GM19467 (cell line): ENCODE measurements at regions not wholly inside any gene's neighbourhood (a gene's known extent, or its start where the extent isn't known, plus 50 kb on each side); places are given as distances from the start of the nearest gene placed in this dataset.

Experiments used
- ATAC-seq: cut with Tn5 transposase; IDR thresholded peaks from one replicate; pipeline ENCODE4 v1.9.1; 2021; ENCODE audit warnings: mild to moderate bottlenecking, moderate library complexity; ENCODE audit not compliant: unreplicated experiment

DNA sequence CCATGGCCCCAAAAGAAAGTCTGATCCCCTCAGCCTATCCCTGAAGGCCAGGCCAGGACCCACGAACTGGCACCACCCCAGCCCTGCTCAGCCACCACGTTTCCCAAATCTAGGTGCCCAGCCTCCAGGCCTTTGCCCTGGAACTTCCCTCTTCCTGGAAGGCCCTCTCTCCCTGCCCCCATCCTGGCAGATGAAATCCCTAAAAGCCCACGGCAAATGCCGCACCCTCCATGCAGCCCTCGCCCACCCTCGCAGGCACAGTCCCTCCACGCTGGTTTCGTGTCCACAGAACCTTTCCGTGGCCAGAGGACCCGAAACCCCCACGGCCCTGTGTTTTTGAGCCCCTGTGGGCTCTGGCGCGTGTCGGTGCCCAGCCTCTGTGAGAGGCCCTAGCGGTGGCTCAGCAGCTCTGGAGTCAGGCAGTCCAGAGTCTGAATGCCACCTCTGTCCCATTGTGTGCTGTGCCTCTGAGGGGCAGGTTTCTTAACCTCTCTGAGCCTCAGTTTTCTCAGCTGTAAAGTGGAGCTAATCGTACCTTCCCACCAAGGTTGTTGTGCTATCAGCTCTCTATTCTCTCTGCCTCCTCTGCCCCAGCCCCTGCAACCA is 138.5 kb upstream of the IQSEC1 start:
- no peak for ATAC-seq

DNA sequence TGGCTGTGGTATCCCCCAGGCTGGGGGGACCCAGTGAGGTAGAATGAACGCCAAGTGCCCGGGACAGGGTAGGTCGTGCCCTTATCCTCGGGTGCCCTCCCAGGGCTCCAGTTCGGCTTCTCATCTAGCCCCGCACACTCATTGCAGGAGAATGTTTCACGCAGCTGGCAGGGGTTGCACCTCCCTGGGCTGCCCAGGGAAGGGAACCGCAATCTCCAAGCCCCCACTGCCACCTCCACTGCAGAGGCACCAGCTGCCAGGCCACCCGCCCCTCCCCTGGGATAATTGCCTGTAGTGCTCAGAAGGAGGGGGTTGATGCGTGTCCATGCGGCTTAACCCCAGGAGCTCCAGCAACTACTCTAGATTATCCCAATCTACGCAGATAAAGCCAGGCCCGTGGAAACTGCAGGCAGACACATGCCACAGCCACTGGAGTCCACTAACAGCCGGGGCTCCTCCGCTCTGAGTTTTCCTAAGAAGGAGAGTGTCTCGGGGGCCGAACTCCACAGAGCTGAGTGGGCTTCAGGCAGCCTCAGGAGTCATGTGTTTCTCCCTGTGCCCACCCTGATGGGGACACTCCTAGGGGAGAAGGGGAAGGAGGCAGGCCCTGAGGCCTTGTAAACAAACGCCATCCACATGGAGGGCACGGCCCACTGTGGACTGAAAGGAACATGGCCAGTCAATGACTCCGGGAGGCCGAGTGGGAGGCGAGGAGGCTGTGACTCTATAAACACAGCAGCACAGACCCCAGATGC is 137.2 kb upstream of the IQSEC1 start:
- no peak for ATAC-seq

- no peak for ATAC-seq
Observed at GRCh38 chr3:13209634-13209997, 136.4 kb upstream of the IQSEC1 start.

GRCh38 chr3:13208706-13209633 is 135.7 kb upstream of the IQSEC1 start:
- ATAC-seq = no peak

DNA sequence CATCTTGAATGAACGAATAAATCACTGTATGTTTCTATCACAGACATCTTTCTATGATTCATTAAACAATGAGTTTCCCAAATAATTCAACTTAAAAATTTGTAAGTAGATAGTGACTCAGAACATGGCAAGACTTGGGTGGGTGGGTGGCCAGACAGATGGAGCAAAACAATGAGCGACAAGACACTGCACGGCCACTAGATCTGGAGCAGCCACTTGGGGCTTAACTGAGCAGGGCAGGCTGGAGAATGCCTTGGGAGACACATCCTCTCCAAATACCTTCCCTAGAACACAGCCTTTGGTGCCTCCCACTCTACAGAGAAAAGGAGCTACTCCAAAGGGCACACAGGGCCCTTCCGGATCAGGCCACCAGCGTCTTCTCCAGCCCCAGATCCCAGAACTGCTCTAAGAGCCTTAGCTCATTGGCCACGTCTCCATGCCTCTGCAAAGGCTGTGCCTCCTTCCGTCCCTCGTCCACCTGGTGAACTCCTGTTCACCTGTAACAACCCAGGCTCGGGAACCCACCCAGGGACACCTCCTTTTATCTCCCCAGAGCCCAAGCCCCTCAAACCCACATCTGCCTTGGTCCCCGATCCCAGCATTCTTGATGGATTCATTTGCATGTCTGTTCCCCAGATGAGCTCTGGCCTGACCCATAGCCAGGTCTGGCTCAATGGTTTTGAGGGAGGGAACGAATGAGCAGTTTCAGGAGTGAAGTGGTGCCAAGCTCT is 134.9 kb upstream of the IQSEC1 start:
- ATAC-seq = no peak

- no peak for ATAC-seq
Observed at GRCh38 chr3:13207578-13207922, 134.3 kb upstream of the IQSEC1 start.

DNA sequence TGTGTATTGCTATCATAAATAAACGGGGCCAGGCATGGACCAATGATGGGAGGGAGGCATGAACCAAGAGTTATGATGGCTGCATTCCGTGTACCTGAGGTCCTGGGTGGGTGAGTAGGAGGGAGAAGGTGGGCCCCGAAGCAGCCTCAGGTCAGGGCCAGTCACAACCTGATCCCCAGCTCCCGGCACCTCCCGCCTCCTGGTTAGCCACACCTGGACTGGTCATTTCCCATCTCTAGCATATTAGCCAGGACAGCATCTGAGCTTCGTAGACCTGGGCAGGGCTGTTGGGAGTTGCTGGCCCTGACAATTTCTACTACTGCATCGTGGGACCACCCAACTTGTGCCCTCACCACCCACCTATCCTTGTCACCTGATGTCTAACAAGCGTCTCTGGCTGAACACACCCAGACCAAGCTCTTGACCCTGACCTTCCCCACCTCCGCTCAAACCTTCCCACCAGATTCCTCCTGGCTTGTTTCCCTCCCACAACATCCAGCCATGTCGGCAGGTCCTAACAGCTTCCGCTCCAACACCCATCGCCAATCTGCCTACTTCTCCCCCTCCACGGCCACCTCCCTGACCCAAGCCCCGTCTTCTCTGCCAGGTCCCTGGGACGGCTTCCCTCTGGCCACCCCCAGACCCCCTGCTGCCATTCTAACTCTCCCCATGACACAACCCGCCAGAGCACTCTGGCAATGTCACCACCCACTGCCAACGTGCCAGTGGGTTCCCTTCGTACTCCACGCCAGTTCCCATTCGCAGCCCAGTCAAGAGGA is 133.8 kb upstream of the IQSEC1 start:
- no peak for ATAC-seq

- no peak for ATAC-seq
Observed at GRCh38 chr3:13205567-13206143, 132.4 kb upstream of the IQSEC1 start.

DNA sequence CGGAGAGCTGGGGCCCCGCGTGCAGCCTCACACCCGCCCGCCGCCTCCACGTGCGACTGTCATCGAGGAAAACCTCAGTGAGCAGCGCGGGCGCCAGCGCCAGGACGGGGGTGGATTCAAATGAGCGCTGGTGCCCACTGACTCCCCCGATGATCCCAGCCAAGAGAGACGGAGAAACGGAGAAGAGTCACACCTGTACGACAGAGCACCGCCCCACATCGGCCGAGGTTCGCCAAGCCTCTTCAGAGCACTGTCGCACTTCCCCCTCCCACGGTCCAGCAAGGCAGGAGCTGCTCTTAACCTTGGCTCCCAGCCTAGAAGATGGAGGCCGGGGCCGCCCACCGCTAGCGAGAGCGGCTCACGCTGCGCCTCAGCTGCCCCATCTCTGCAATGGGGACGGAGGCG is 130.9 kb upstream of the IQSEC1 start:
- ATAC-seq = no peak

DNA sequence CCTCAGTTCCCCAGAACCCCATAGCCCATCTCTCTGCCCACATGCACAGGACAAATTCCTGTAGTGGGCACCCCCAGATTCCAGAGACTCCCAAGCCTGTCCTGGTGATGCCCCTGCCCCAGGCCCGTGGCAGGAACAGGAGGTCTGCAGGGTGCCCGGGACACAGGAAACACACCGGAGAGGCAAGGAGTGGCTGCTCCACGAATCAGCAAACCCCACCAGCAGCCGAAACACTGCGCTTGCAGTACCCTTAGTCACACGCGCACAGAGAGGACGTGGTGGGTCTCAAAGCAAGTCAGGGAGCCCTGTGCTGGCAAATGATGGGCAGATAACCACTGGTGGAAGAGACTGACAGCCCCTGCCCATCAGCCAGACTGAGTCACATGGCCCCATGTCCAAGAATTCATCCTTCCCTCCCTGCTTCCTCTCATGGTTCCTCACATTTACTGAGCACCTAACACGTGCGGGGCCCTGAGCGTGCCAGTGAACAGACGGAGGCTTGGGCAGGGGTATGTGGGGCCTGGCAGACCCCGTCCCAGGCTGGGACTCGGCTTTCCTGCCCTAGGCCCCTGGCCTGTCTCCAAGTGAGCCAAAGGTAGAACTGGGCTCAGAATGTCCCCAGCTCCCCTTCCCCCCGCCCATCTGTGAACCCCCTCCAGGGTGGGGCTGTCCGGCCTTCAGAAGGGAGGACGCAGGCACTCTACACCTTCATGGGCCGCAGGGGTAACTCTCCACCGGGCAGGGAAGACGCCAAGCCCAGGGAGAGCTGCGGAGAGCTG is 130.4 kb upstream of the IQSEC1 start:
- ATAC-seq = no peak

GRCh38 chr3:13202744-13203397 is 129.6 kb upstream of the IQSEC1 start:
- no peak for ATAC-seq

- ATAC-seq = no peak
Observed at GRCh38 chr3:13201851-13202250, 128.6 kb upstream of the IQSEC1 start.

GRCh38 chr3:13200946-13201345 is 127.7 kb upstream of the IQSEC1 start:
- ATAC-seq = no peak

DNA sequence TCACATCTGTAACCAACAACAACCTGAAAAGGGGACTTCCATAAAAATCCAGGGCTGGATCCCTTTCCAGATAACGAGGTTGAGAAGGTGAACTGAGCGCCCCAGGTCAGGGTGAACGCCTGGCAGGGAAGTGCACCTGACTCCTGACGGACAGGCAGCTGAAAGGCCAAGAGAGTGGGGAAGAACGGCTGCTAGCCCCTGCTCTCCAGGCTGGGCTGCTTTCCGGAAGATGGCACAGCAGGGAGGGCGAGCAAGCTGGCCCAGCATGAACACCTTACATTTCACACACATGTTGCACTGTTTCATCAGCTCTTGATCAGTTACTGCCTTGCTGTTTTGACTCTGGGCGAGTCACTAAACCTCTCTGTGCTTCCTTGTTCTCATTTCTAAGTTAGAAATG is 127.2 kb upstream of the IQSEC1 start:
- ATAC-seq = no peak

DNA sequence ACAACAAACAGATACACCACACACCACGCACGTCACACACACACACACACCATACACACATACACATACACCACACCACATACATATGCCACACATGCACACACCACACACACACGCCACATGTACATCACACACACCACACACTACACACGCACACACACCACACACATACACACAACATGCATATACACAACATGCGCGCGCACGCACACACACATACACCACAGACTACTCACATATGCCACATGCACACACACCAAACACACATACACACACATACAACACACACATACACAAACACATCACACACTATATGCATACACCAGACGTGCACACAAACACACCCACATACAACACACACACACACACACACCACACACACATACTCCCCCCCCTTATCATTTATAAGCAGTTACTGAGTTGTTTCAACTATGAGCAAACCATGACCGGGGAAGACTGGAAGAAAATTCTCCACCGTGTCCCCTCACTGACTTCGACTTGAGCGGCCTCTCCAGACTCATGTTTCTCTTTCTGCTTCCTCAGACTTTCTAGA is 126.7 kb upstream of the IQSEC1 start:
- ATAC-seq = no peak

DNA sequence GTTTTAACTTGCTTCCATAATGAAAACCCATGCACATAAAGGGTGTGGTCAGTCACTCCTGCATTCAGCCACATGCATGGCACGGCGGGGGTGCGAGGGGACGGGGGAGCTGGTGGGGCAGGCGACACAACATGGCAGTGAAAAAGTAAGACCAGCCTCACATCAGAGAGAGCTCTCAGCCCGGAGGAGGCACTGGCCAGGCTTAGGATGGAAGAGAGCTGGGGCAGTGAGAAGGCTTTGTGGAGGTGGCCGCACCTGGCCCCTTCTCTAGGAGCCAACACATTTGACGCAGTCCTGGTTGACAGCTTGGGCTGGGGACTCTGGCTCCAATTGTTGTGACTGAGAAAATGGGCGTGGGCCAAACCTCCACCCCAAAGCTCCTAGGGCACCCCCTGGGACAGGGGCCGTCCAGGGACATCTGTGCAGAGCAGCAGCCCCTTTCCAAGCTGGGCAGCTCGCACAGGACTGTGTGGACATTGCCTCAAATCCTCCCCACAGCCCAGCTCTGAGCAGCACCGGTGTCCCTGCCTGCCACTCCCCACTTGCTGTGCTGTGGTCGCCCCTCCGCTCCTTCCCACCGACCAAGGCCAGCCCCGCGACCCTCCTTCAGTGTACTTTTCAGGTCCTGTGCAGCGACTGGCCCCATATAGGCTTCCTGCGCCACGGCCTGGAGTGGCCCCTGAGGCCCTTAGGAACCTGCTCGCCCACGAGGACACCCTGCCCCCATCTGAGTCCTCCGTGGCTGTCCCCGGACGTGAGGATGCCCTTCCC is 126.0 kb upstream of the IQSEC1 start:
- ATAC-seq = no peak

- ATAC-seq = no peak
Observed at GRCh38 chr3:13198264-13198879, 125.1 kb upstream of the IQSEC1 start.
